ENCODE measurements at regions not wholly inside any gene's neighbourhood (a gene's known extent, or its start where the extent isn't known, plus 50 kb on each side); places are given as distances from the start of the nearest gene placed in this dataset.

DNA sequence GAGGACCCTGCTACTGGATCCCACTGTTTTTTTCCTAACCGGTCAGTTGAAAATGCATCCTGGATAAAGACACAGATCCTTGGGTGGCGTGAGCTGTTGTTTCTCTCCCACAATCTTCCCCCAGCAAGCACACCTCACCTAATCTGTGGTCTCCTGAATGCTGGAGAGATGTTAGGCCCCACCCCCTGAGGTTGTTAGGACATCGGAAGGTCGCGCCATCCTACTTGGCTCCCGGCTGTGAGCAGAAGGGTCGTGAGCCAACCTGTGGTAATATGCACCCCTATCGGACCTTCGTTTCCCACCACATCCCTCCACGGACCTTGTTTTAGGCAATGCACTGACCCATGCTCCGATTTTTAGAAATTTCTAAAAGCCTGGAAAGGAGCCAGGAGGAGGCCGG is 89.9 kb upstream of the IPO9 start:
- TF ChIP-seq, protein P1, sequence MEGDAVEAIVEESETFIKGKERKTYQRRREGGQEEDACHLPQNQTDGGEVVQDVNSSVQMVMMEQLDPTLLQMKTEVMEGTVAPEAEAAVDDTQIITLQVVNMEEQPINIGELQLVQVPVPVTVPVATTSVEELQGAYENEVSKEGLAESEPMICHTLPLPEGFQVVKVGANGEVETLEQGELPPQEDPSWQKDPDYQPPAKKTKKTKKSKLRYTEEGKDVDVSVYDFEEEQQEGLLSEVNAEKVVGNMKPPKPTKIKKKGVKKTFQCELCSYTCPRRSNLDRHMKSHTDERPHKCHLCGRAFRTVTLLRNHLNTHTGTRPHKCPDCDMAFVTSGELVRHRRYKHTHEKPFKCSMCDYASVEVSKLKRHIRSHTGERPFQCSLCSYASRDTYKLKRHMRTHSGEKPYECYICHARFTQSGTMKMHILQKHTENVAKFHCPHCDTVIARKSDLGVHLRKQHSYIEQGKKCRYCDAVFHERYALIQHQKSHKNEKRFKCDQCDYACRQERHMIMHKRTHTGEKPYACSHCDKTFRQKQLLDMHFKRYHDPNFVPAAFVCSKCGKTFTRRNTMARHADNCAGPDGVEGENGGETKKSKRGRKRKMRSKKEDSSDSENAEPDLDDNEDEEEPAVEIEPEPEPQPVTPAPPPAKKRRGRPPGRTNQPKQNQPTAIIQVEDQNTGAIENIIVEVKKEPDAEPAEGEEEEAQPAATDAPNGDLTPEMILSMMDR (IDR thresholded peaks at IDR 0.05): no peak
- TF ChIP-seq POLR2A (IDR thresholded peaks at IDR 0.05): no peak

Data from right lobe of liver (tissue), 4 donors.